Panc1 (cell line): ENCODE measurements at regions not wholly inside any gene's neighbourhood (a gene's known extent, or its start where the extent isn't known, plus 50 kb on each side); places are given as distances from the start of the nearest gene placed in this dataset.

Experiments used
- CTCF ChIP-seq: fragments of 450-650 bp; IDR thresholded peaks from 2 replicates; pipeline ENCODE4 v1.5.1; 2017; ENCODE audit warnings: mild to moderate bottlenecking
- POLR2AphosphoS5 ChIP-seq: IDR thresholded peaks from 2 replicates; pipeline ENCODE4 v1.6.1; 2012; ENCODE audit warnings: mild to moderate bottlenecking, low read depth, low read length, moderate library complexity
- REST ChIP-seq, 2 experiments: IDR thresholded peaks; 2 replicates each; pipeline ENCODE4 v1.6.1; 2011 to 2012; ENCODE audit warnings: low read depth in 2 of 2, control low read depth in 1 of 2, low read length in 1 of 2, mild to moderate bottlenecking in 1 of 2, moderate library complexity in 1 of 2; ENCODE audit not compliant: insufficient read depth in 1 of 2
- SIN3A ChIP-seq: IDR thresholded peaks from 2 replicates; pipeline ENCODE4 v1.6.1; 2012; ENCODE audit warnings: low read depth, mild to moderate bottlenecking, low read length, moderate library complexity, borderline replicate concordance; ENCODE audit not compliant: insufficient read depth

GRCh38 chr5:31049936-31050704 is 143.4 kb upstream of the CDH6 start:
- TF ChIP-seq POLR2AphosphoS5 (no peak), CTCF (no peak), SIN3A (no peak), REST (IDR thresholded peaks at IDR 0.05; ENCODE audit: insufficient read depth in 1 of 2, low read depth in 2 of 2, low read length in 1 of 2) (no peak)
